MCF 10A (cell line): ENCODE measurements at regions not wholly inside any gene's neighbourhood (a gene's known extent, or its start where the extent isn't known, plus 50 kb on each side); places are given as distances from the start of the nearest gene placed in this dataset.

ENCODE experiments used
- BruUV-seq: library from RNA; stranded (reverse); fragments of 400-500 nt; replicated peaks from 2 replicates; lab custom pipeline; 2021; lab: Mats Ljungman, UMichigan
- CTCF ChIA-PET: fragments of 300-600 bp; sonication (Branson Sonifier 250); formaldehyde crosslinking; extraction: SDS; loops from one replicate; lab custom pipeline; 2021; ENCODE audit warnings: antibody characterized with exemption, inconsistent platforms; lab: Yijun Ruan, JAX
- POLR2A ChIA-PET: fragments of 300-600, 350-650 bp; sonication (Branson Sonifier 250); formaldehyde crosslinking; extraction: SDS; loops from one replicate; lab custom pipeline; 2020; ENCODE audit warnings: antibody characterized with exemption, inconsistent platforms; lab: Yijun Ruan, JAX
- DNase-seq: peaks from one replicate; pipeline ENCODE4 v3.0.0-alpha.2; 2018; ENCODE audit not compliant: unreplicated experiment
- H3K27ac Mint-ChIP-seq: one replicate; pipeline ENCODE4 v1.8.0; 2022; ENCODE audit warnings: mild to moderate bottlenecking, low read depth, mixed read lengths; ENCODE audit not compliant: unreplicated experiment
- H3K27me3 Mint-ChIP-seq: one replicate; pipeline ENCODE4 v1.8.0; 2022; ENCODE audit warnings: mixed read lengths; ENCODE audit not compliant: insufficient read depth, unreplicated experiment
- H3K36me3 Mint-ChIP-seq: one replicate; pipeline ENCODE4 v1.8.0; 2022; ENCODE audit warnings: mild to moderate bottlenecking, moderate library complexity, mixed read lengths; ENCODE audit not compliant: insufficient read depth, unreplicated experiment
- H3K4me1 Mint-ChIP-seq: one replicate; pipeline ENCODE4 v1.8.0; 2022; ENCODE audit warnings: mixed read lengths; ENCODE audit not compliant: insufficient read depth, unreplicated experiment
- H3K4me3 Mint-ChIP-seq: one replicate; pipeline ENCODE4 v1.8.0; 2022; ENCODE audit warnings: mild to moderate bottlenecking, moderate library complexity, mixed read lengths; ENCODE audit not compliant: unreplicated experiment
- H3K9me3 Mint-ChIP-seq: one replicate; pipeline ENCODE4 v1.8.0; 2022; ENCODE audit warnings: mixed read lengths; ENCODE audit not compliant: unreplicated experiment
- intact Hi-C: fragments of 100-400 bp; cut with micrococcal nuclease; formaldehyde crosslinking; loops from 2 replicates; pipeline ENCODE4 v1.14.1; 2022
- TF ChIP-seq, protein P1 (sequence below): fragments of 200-600 bp; IDR thresholded peaks from one replicate; pipeline ENCODE4 v1.8.0; 2022; ENCODE audit warnings: antibody characterized with exemption, mild to moderate bottlenecking; ENCODE audit not compliant: unreplicated experiment

DNA sequence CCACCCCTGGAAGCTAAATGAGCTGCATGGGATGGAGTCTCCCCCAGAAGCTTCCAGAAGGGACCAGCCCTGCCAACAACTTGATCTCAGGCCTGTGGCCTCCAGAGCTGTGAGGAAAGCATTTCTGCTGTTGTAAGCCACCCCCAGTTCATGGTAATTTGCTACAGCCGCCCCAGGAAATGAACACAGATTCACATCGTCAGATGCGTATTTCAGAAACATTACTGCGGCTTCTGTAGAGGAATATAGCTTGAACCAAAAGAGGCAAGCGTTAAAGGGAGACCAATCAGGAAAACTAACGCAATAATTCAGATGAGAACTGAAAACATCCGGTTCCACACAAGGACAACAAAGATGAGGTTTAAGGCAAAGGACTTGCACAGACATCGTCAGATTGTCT is 128.4 kb upstream of the TBL1X start:
- TF ChIP-seq, protein P1, sequence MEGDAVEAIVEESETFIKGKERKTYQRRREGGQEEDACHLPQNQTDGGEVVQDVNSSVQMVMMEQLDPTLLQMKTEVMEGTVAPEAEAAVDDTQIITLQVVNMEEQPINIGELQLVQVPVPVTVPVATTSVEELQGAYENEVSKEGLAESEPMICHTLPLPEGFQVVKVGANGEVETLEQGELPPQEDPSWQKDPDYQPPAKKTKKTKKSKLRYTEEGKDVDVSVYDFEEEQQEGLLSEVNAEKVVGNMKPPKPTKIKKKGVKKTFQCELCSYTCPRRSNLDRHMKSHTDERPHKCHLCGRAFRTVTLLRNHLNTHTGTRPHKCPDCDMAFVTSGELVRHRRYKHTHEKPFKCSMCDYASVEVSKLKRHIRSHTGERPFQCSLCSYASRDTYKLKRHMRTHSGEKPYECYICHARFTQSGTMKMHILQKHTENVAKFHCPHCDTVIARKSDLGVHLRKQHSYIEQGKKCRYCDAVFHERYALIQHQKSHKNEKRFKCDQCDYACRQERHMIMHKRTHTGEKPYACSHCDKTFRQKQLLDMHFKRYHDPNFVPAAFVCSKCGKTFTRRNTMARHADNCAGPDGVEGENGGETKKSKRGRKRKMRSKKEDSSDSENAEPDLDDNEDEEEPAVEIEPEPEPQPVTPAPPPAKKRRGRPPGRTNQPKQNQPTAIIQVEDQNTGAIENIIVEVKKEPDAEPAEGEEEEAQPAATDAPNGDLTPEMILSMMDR = no peak
- POLR2A ChIA-PET = no interaction called here

DNA sequence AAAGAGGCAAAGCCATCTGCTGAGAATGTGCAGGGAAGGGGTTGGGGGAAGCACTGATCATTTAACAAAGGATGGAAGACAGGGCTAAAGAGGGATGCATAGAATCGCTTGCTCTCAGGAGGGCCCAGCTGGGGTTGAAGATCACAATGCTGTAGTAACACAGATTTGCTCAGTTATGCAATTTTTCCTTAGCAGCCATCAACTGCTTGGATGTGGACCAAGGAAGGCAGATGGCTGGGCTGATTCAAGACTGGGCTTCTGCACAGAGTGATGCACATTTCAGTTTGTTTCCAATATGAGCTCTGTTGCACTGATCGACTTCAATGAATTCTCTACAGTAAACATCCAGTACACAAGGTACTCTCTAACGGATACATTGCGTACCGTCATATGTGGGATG is 127.8 kb upstream of the TBL1X start:
- no peaks in the 10 kb centered on the region for H3K36me3 Mint-ChIP-seq
- peak; percentile 39 for DNase-seq
- intact Hi-C loops = no loop called here
- TF ChIP-seq, protein P1 = no peak
- no peak overlapping the region for H3K27ac Mint-ChIP-seq
- ChIA-PET POLR2A (interaction anchor here (0.7 kb wide), 1 partner anchor 13 kb away, joined by 3 read pairs; no protein-coding TSS in a partner anchor), CTCF (interaction anchor here (0.6 to 0.7 kb wide), 3 partner anchors 368 to 1438 kb away, joined by 3 read pairs; no protein-coding TSS in a partner anchor)
- no TSS peak for BruUV-seq
- peaks cover 12% of the 10 kb centered on the region for H3K27me3 Mint-ChIP-seq
- no peaks in the 10 kb centered on the region for H3K9me3 Mint-ChIP-seq
- no peak overlapping the region for H3K4me3 Mint-ChIP-seq
- H3K4me1 Mint-ChIP-seq = peaks cover 5% of the 10 kb centered on the region

More for the DNA sequence above, 128.4 kb upstream of the TBL1X start:
- Mint-ChIP-seq H3K27me3 (peaks cover 14% of the 10 kb centered on the region), H3K9me3 (no peaks in the 10 kb centered on the region), H3K4me1 (peaks cover 5% of the 10 kb centered on the region), H3K27ac (no peak overlapping the region), H3K4me3 (no peak overlapping the region), H3K36me3 (no peaks in the 10 kb centered on the region)
- DNase-seq = no peak
- intact Hi-C loops = no loop called here
- BruUV-seq = no TSS peak
- CTCF ChIA-PET = interaction anchor here (0.6 to 0.7 kb wide), 2 partner anchors 368 to 467 kb away, joined by 3 read pairs; no protein-coding TSS in a partner anchor

DNA sequence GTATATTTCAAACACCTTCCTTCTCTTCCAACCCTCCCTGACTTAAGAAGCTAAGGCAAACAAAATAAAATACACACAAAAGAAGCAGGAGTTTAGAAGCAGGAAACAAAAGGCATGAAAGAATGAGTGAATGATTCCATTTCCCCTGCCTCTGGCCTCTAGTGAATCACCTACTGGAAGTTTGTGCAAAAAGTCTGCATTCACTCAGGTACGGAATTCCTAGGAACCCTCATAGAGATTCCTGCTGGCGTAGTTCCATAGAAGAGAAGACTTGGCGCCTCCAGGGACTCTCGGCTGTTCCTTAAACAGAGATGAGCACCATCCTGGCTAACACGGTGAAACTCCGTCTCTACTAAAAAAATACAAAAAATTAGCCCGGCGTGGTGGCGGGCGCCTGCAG is 125.9 kb upstream of the TBL1X start:
- H3K4me3 Mint-ChIP-seq = no peak overlapping the region
- BruUV-seq = no TSS peak
- peaks cover 3% of the 10 kb centered on the region for H3K27me3 Mint-ChIP-seq
- no peak overlapping the region for H3K27ac Mint-ChIP-seq
- peaks cover 5% of the 10 kb centered on the region for H3K4me1 Mint-ChIP-seq
- no peak for DNase-seq
- ChIA-PET CTCF (no interaction called here), POLR2A (interaction anchor here (0.6 kb wide), 1 partner anchor 362 kb away, joined by 4 read pairs; no protein-coding TSS in a partner anchor)
- H3K9me3 Mint-ChIP-seq = no peaks in the 10 kb centered on the region
- H3K36me3 Mint-ChIP-seq = no peaks in the 10 kb centered on the region
- intact Hi-C loops = no loop called here
- TF ChIP-seq, protein P1 = no peak

GRCh38 chrX:9339603-9340491 is 125.0 kb upstream of the TBL1X start:
- no peak for DNase-seq
- H3K27me3 Mint-ChIP-seq = no peaks in the 10 kb centered on the region
- no peaks in the 10 kb centered on the region for H3K36me3 Mint-ChIP-seq
- peaks cover 5% of the 10 kb centered on the region for H3K4me1 Mint-ChIP-seq
- TF ChIP-seq, protein P1 = no peak
- no TSS peak for BruUV-seq
- no peak overlapping the region for H3K4me3 Mint-ChIP-seq
- H3K9me3 Mint-ChIP-seq = no peaks in the 10 kb centered on the region
- CTCF ChIA-PET = no interaction called here
- no peak overlapping the region for H3K27ac Mint-ChIP-seq
- intact Hi-C loops = no loop called here
- POLR2A ChIA-PET = no interaction called here
